ENCODE measurements at regions not wholly inside any gene's neighbourhood (a gene's known extent, or its start where the extent isn't known, plus 50 kb on each side); places are given as distances from the start of the nearest gene placed in this dataset.

DNA sequence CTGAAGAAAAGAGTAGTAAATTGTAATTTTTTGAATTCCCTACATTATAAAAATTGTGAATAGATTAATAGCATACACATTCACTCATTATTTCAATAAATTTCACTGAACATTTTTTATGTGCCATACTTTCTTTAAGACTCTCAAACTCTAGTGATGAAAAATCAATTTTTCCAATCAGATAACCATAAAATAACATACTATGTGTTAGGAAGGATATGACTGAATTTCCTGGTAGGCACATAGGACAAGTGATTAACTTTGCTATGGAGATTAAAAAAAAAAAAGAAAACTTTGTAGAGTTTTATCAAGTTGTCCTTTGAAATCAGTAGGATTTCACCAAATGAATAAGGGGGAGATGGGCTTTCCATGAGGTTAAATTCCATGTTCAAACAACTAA is 1597.3 kb upstream of the LRRTM3 start:
- TF ChIP-seq, protein P1, sequence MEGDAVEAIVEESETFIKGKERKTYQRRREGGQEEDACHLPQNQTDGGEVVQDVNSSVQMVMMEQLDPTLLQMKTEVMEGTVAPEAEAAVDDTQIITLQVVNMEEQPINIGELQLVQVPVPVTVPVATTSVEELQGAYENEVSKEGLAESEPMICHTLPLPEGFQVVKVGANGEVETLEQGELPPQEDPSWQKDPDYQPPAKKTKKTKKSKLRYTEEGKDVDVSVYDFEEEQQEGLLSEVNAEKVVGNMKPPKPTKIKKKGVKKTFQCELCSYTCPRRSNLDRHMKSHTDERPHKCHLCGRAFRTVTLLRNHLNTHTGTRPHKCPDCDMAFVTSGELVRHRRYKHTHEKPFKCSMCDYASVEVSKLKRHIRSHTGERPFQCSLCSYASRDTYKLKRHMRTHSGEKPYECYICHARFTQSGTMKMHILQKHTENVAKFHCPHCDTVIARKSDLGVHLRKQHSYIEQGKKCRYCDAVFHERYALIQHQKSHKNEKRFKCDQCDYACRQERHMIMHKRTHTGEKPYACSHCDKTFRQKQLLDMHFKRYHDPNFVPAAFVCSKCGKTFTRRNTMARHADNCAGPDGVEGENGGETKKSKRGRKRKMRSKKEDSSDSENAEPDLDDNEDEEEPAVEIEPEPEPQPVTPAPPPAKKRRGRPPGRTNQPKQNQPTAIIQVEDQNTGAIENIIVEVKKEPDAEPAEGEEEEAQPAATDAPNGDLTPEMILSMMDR (IDR thresholded peaks at IDR 0.05; ENCODE audit: borderline replicate concordance, insufficient read depth, low read depth, low read length) = no peak
- H3K4me3 ChIP-seq (ENCODE audit: low read depth, low read length) = no peak overlapping the region

DNA sequence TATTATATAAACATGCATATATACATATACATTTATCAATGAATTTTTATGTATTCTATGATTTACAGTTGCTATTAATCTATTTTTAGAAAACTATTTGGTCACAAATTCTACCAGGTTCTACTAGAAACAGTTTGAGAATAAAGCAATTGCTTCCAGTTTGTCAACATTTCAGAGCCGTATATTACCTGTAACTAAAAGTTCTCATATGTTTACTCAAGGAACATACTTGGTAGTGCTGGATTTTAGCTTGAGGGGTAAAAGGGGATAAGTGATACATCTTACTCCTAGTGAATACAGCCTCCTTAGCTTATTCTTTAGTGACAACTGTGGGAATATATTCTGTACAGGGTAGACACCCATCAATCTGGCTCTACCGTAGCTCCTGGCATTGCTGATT is 1590.5 kb upstream of the LRRTM3 start:
- no peak overlapping the region for H3K4me3 ChIP-seq (ENCODE audit: low read depth, low read length)
- TF ChIP-seq, protein P1 (IDR thresholded peaks at IDR 0.05; ENCODE audit: borderline replicate concordance, insufficient read depth, low read depth, low read length) = no peak

DNA sequence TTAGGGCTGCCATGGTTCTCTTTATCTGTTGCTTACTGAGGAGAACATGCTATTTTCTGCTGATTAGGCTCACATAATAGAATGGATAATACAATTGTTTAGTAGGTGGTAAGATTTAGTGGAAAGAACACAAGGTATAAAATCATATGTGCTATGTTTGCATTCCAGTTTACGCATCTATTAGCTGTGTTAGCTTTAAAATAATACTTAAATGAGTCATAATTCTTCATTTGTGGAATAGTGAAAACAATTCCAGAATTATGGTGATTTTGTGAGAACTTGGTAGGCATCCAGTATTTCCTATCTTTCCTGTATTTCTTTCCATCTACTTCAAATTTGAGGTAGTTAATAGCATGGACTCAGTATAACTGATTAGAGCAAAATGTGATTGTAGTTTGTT is 1585.5 kb upstream of the LRRTM3 start:
- H3K4me3 ChIP-seq (ENCODE audit: low read depth, low read length) = no peak overlapping the region
- TF ChIP-seq, protein P1 (IDR thresholded peaks at IDR 0.05; ENCODE audit: borderline replicate concordance, insufficient read depth, low read depth, low read length) = no peak

DNA sequence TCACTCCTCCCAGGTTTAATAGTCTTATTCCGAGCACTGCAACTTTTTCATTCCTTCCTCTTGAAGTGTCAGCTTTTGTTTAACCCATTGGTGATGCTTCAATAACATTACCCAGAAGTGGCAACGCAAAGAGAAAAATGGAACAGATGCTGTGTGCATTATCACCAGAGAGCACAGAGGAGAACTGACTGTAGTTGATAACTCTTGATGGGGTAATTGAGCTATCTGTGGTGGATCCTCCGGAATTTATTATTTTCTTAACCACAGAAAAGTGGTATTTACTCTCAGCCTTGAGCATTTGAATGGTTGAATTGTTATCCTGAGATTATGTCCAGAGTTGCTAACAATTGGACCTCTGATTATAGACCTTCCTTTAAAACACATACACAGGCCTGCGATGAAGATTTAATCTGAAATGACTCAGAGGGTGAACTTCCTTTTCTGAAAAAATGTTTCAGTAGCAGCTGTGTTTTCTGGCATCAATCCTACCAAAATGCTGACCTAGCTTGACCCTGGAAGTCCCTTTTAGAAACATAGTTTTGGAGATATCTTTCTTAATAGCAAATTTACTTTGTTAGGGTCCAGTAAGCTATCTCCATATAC is 1584.4 kb upstream of the LRRTM3 start:
- TF ChIP-seq, protein P1 (IDR thresholded peaks at IDR 0.05; ENCODE audit: borderline replicate concordance, insufficient read depth, low read depth, low read length) = no peak
- no peak overlapping the region for H3K4me3 ChIP-seq (ENCODE audit: low read depth, low read length)

DNA sequence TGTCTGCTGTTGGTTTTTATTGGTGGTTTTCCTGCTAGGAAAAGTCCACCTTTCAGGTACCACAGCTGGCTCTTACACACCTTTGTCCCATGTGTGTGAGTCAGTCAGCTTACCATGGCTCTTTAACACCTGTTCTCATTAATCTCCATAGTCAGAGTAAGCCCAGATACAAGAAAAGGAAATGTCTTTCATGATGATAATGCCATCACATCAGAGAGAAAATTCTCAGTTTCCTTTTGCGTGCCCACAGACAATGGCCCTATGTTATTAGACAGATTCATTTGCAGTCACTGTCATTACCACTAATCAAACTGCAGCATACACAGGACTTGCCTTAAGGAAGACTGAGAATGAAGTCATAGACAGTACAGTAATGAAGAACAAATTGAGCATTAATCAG is 1583.6 kb upstream of the LRRTM3 start:
- no peak overlapping the region for H3K4me3 ChIP-seq (ENCODE audit: low read depth, low read length)
- TF ChIP-seq, protein P1 (IDR thresholded peaks at IDR 0.05; ENCODE audit: borderline replicate concordance, insufficient read depth, low read depth, low read length) = no peak

DNA sequence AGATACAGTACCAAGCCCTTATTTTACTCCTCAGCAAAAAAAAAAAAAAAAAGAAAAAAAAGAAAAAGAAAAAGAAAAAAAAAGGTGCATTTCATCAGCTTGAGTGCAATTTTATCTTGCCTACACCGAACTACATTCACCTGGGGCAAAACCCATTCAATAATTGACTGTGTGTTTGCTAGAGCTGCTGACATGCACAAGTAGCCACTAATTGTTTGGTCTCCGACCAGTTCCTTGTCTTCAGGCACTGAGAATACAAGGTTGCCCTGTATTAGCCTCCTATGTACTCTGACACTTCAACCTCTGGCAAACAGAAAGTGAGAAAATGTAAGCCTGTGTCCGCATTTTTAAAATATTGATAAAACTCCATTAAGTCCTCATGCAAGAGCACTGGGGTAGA is 1579.4 kb upstream of the LRRTM3 start:
- TF ChIP-seq, protein P1 (IDR thresholded peaks at IDR 0.05; ENCODE audit: borderline replicate concordance, insufficient read depth, low read depth, low read length) = no peak
- no peak overlapping the region for H3K4me3 ChIP-seq (ENCODE audit: low read depth, low read length)

DNA sequence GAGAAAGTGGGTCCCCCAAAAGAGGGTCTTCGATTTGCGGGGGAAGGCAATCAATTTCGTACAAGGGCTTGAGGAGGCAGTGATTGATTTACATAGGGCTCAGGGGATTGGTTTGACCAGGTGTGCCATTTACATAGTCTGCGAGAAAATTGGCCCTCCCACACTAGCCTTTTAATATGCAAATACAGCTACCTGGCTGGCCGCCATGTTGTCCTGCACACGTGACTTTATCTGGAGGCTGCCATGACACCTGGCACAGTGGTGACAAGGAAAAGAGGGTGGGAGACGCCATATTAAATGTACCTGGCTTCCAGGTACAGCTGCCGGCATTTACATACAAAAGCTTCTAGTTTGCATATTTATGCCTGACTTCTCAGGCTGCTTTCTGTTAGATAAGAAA is 1577.2 kb upstream of the LRRTM3 start:
- TF ChIP-seq, protein P1 (IDR thresholded peaks at IDR 0.05; ENCODE audit: borderline replicate concordance, insufficient read depth, low read depth, low read length) = no peak
- no peak overlapping the region for H3K4me3 ChIP-seq (ENCODE audit: low read depth, low read length)

All from GM12875 (cell line).